Mesenchymal stem cell (in vitro differentiated cells and primary cell): ENCODE measurements at regions not wholly inside any gene's neighbourhood (a gene's known extent, or its start where the extent isn't known, plus 50 kb on each side); places are given as distances from the start of the nearest gene placed in this dataset.

ENCODE experiments used
- DNase-seq: peaks from one replicate; pipeline ENCODE4 v3.0.0-alpha.2; 2013
- H2AFZ ChIP-seq: one replicate; pipeline ENCODE4 v1.6.1; 2013; ENCODE audit warnings: low read depth, mild to moderate bottlenecking, control low read depth, inconsistent platforms, low read length, moderate library complexity
- H2AK5ac ChIP-seq: 2 replicates; pipeline ENCODE4 v1.6.1; 2013; ENCODE audit warnings: low read length, moderate library complexity, mild to moderate bottlenecking, inconsistent platforms; ENCODE audit not compliant: severe bottlenecking
- H2BK120ac ChIP-seq: one replicate; pipeline ENCODE4 v1.6.1; 2013; ENCODE audit warnings: low read depth, mild to moderate bottlenecking, inconsistent platforms, low read length, moderate library complexity
- H2BK12ac ChIP-seq, 2 experiments: one replicate each; pipeline ENCODE4 v1.6.1; 2013; ENCODE audit warnings: inconsistent platforms in 2 of 2, low read length in 2 of 2, mild to moderate bottlenecking in 2 of 2, moderate library complexity in 2 of 2, control low read depth in 1 of 2
- H2BK15ac ChIP-seq: one replicate; pipeline ENCODE4 v1.6.1; 2013; ENCODE audit warnings: mild to moderate bottlenecking, low read depth, inconsistent platforms; ENCODE audit not compliant: poor library complexity, severe bottlenecking
- H2BK5ac ChIP-seq: 2 replicates; pipeline ENCODE4 v1.6.1; 2013; ENCODE audit warnings: low read depth, mild to moderate bottlenecking, low read length, control low read depth, inconsistent platforms; ENCODE audit not compliant: poor library complexity, severe bottlenecking
- H3K14ac ChIP-seq, 2 experiments: one replicate each; pipeline ENCODE4 v1.6.1; 2013; ENCODE audit warnings: inconsistent platforms in 2 of 2, low read length in 2 of 2, control low read depth in 1 of 2, mild to moderate bottlenecking in 1 of 2, moderate library complexity in 1 of 2
- H3K18ac ChIP-seq, 2 experiments: one replicate each; pipeline ENCODE4 v1.6.1; 2013; ENCODE audit warnings: inconsistent platforms in 2 of 2, low read length in 2 of 2, control low read depth in 1 of 2, low read depth in 1 of 2, mild to moderate bottlenecking in 1 of 2
- H3K23ac ChIP-seq, 2 experiments: one replicate each; pipeline ENCODE4 v1.6.1; 2013; ENCODE audit warnings: inconsistent platforms in 2 of 2, low read length in 2 of 2, mild to moderate bottlenecking in 2 of 2, moderate library complexity in 2 of 2, control low read depth in 1 of 2
- H3K27ac ChIP-seq: 2 replicates; pipeline ENCODE4 v1.5.1; 2013; ENCODE audit warnings: mild to moderate bottlenecking, moderate library complexity, low read length, control low read depth, inconsistent platforms; ENCODE audit not compliant: poor library complexity, severe bottlenecking
- H3K27me3 ChIP-seq, 2 experiments: 2 replicates each; pipeline versions ENCODE4 v1.6.1 to v1.7.0; 2013; ENCODE audit warnings: low read length in 2 of 2, mild to moderate bottlenecking in 2 of 2, moderate library complexity in 2 of 2, control low read depth in 1 of 2, inconsistent platforms in 1 of 2; ENCODE audit not compliant: control insufficient read depth in 1 of 2, insufficient read depth in 1 of 2
- H3K36me3 ChIP-seq, 2 experiments: 2 replicates each; pipeline versions ENCODE4 v1.6.1 to v1.7.0; 2013; ENCODE audit warnings: low read length in 2 of 2, control low read depth in 1 of 2, inconsistent platforms in 1 of 2, low read depth in 1 of 2, mild to moderate bottlenecking in 1 of 2; ENCODE audit not compliant: insufficient read depth in 2 of 2, control insufficient read depth in 1 of 2
- H3K4ac ChIP-seq, 2 experiments: one replicate each; pipeline ENCODE4 v1.6.1; 2013; ENCODE audit warnings: inconsistent platforms in 2 of 2, low read length in 2 of 2, mild to moderate bottlenecking in 2 of 2, moderate library complexity in 2 of 2, control low read depth in 1 of 2, low read depth in 1 of 2
- H3K4me1 ChIP-seq: 2 replicates; pipeline ENCODE4 v1.6.1; 2013; ENCODE audit warnings: low read depth, low read length, control low read depth; ENCODE audit not compliant: control insufficient read depth, insufficient read depth
- H3K4me2 ChIP-seq: 2 replicates; pipeline ENCODE4 v1.6.1; 2013; ENCODE audit warnings: low read length, mild to moderate bottlenecking, inconsistent platforms; ENCODE audit not compliant: poor library complexity, severe bottlenecking
- H3K4me3 ChIP-seq, 2 experiments: 2 replicates each; pipeline versions ENCODE4 v1.5.1 to v1.7.0; 2013; ENCODE audit warnings: low read length in 2 of 2, mild to moderate bottlenecking in 2 of 2, control low read depth in 1 of 2, low read depth in 1 of 2; ENCODE audit not compliant: insufficient read depth in 1 of 2
- H3K79me1 ChIP-seq: replicated peaks from 2 replicates; pipeline ENCODE4 v1.6.1; 2013; ENCODE audit warnings: mild to moderate bottlenecking, control low read depth, low read length, inconsistent platforms; ENCODE audit not compliant: poor library complexity, severe bottlenecking
- H3K9ac ChIP-seq: 2 replicates; pipeline ENCODE4 v1.7.0; 2013; ENCODE audit warnings: mild to moderate bottlenecking, low read length, moderate library complexity
- H3K9me3 ChIP-seq: 2 replicates; pipeline ENCODE4 v1.7.0; 2013; ENCODE audit warnings: mild to moderate bottlenecking, low read length; ENCODE audit not compliant: control insufficient read depth
- H4K8ac ChIP-seq: one replicate; pipeline ENCODE4 v1.6.1; 2013; ENCODE audit warnings: inconsistent platforms, mild to moderate bottlenecking, low read length, moderate library complexity
- H4K91ac ChIP-seq: one replicate; pipeline ENCODE4 v1.6.1; 2013; ENCODE audit warnings: mild to moderate bottlenecking, low read length, inconsistent platforms
- WGBS: methylation state at CpG from one replicate; pipeline ENCODE4 v1.1.7; 2013; ENCODE audit warnings: mixed read lengths; 5-methylcytosine and 5-hydroxymethylcytosine counted together

DNA sequence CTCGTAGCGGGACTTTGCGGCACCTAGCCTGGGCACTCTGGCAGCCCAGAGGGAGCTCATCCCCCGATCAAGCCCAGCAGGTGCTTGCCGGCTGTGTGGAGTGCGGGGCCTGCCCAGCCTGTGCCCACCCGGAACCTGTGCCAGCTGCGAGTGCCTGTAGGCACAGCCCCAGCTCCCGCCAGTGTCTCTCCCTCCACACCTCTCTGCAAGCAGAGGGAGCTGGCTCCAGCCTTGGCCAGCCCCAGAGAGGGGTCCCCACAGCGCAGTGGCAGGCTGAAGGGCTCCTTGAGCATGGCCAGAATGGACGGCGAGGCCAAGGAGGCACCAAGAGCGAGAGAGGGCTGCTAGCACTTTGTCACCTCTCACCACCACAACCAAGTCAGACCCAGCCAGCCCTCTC lies 55.5 kb upstream of the C1QTNF9B start:
- H3K4me3 ChIP-seq = no peak overlapping the region
- peaks cover 7% of the 10 kb centered on the region for H3K4me1 ChIP-seq
- no peaks in the 10 kb centered on the region for H3K79me1 ChIP-seq
- no peak overlapping the region for H2BK12ac ChIP-seq
- H2BK15ac ChIP-seq = no peak overlapping the region
- H3K36me3 ChIP-seq = no peaks in the 10 kb centered on the region
- no peaks in the 10 kb centered on the region for H3K9me3 ChIP-seq
- no peak overlapping the region for H3K14ac ChIP-seq
- no peak overlapping the region for H3K4me2 ChIP-seq
- WGBS = 94% methylated on average over 13 of the region's 13 CpGs
- no peak overlapping the region for H2AFZ ChIP-seq
- H4K91ac ChIP-seq = no peak overlapping the region
- H3K27me3 ChIP-seq = peaks cover 0 to 9% of the 10 kb centered on the region in 2 experiments
- no peak overlapping the region for H3K4ac ChIP-seq
- H4K8ac ChIP-seq = no peak overlapping the region
- H2BK5ac ChIP-seq = no peak overlapping the region
- H3K9ac ChIP-seq = no peak overlapping the region
- no peak overlapping the region for H2AK5ac ChIP-seq
- no peak overlapping the region for H3K23ac ChIP-seq
- DNase-seq = no peak
- H3K18ac ChIP-seq = no peak overlapping the region
- no peak overlapping the region for H3K27ac ChIP-seq
- H2BK120ac ChIP-seq = no peak overlapping the region

DNA sequence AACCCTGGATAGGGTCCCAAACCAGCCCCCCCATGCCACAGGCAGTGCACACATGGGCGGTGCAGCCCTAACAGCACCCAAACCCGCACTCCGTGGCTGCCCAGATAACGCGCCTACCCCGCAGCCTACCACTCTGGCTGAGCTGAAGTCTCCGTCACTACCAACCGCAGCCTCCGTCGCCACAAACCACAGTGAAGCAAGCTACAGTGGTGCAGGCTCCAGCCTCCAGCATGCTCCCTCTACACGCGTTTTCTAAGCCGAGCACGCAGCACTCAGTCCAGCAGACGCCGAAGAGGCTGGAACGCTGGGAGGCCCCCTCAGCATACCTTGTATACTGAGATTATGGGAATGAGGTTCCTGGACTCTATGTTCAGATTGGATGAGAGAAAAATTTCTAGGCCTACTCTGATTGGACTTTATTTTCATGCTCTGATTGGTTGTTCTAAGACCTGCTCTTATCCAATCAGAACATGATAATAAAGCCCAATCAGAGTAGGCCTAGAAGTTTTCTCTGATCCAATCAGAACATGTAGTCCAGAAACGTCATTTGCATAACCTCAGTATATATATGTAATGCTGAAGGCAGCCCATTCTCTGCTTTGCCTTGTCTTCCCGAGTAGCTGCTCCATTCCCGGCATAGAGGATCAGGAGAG lies 56.7 kb upstream of the C1QTNF9B start:
- Histone ChIP-seq H2AFZ (no peak overlapping the region), H3K4me1 (peaks cover 7% of the 10 kb centered on the region), H3K36me3 (no peaks in the 10 kb centered on the region), H3K79me1 (no peaks in the 10 kb centered on the region), H3K18ac (no peak overlapping the region), H2BK5ac (no peak overlapping the region), H3K27me3 (peaks cover 0 to 7% of the 10 kb centered on the region in 2 experiments), H3K4ac (no peak overlapping the region), H3K27ac (no peak overlapping the region), H2BK15ac (no peak overlapping the region), H3K9ac (no peak overlapping the region), H2BK12ac (no peak overlapping the region), H4K8ac (no peak overlapping the region), H3K23ac (no peak overlapping the region), H3K4me2 (no peak overlapping the region), H3K9me3 (no peaks in the 10 kb centered on the region), H4K91ac (no peak overlapping the region), H2BK120ac (no peak overlapping the region), H2AK5ac (no peak overlapping the region), H3K14ac (no peak overlapping the region), H3K4me3 (no peak overlapping the region)
- DNase-seq = no peak
- WGBS = 85% methylated on average over 20 of the region's 20 CpGs

DNA sequence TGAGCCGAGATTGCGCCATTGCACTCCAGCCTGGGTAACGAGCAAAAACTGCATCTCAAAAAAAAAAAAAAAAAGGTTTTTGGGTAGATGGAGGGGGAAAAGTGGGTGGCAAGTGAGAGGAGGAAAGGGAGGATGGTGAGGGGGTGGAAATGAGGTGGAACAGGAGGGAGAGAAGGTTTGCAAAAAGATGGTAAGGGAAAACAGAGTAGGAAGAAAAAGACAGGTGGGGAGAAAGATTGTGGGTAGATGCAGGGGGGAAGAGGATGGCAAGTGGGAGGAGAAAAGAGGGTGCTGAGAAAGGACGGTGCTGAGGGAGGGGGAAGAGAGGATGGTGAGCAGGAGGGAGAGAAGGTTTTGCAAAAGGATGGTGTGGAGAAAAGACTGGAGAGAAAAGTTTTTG lies 57.8 kb upstream of the C1QTNF9B start:
- H4K8ac ChIP-seq = no peak overlapping the region
- no peak overlapping the region for H3K23ac ChIP-seq
- no peak overlapping the region for H2BK120ac ChIP-seq
- no peak overlapping the region for H3K4me3 ChIP-seq
- H3K9ac ChIP-seq = no peak overlapping the region
- no peaks in the 10 kb centered on the region for H3K27me3 ChIP-seq
- no peak overlapping the region for H2AFZ ChIP-seq
- no peaks in the 10 kb centered on the region for H3K9me3 ChIP-seq
- no peak overlapping the region for H3K14ac ChIP-seq
- no peak overlapping the region for H3K27ac ChIP-seq
- no peaks in the 10 kb centered on the region for H3K79me1 ChIP-seq
- H3K36me3 ChIP-seq = no peaks in the 10 kb centered on the region
- H2BK15ac ChIP-seq = no peak overlapping the region
- 80% methylated on average over 4 of the region's 4 CpGs for whole genome bisulfite sequencing
- H3K4me1 ChIP-seq = peaks cover 9% of the 10 kb centered on the region
- H2AK5ac ChIP-seq = no peak overlapping the region
- H3K18ac ChIP-seq = no peak overlapping the region
- DNase-seq = no peak
- no peak overlapping the region for H3K4ac ChIP-seq
- H2BK12ac ChIP-seq = no peak overlapping the region
- no peak overlapping the region for H4K91ac ChIP-seq
- no peak overlapping the region for H3K4me2 ChIP-seq
- no peak overlapping the region for H2BK5ac ChIP-seq

DNA sequence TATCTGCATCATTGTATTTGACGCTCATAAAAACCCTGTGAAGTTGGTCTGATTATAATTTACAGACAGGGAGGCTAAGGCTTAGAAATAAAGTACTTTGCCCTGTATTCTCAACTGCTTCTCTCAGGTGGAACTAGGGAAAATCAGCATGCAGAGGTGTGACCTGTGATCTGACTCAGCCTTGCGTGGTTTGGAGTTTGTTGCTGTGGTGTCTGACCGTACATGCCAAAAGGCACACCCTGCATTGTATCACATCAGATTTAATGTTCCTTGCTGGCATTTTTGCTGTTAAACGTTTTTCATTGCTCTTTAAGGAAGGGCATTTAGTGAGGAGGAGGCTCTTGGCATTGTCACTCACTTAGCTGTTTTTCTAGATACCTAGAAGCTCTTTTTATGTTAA lies 58.8 kb upstream of the C1QTNF9B start:
- no peak overlapping the region for H3K4me3 ChIP-seq
- no peak overlapping the region for H2BK12ac ChIP-seq
- no peak overlapping the region for H3K23ac ChIP-seq
- 46% methylated on average over 4 of the region's 4 CpGs for WGBS
- no peak overlapping the region for H3K18ac ChIP-seq
- H3K4me2 ChIP-seq = no peak overlapping the region
- no peaks in the 10 kb centered on the region for H3K79me1 ChIP-seq
- no peak overlapping the region for H2BK15ac ChIP-seq
- no peak overlapping the region for H2AFZ ChIP-seq
- H2AK5ac ChIP-seq = no peak overlapping the region
- no peak overlapping the region for H3K14ac ChIP-seq
- H3K9ac ChIP-seq = no peak overlapping the region
- no peak overlapping the region for H4K91ac ChIP-seq
- peaks cover 9% of the 10 kb centered on the region for H3K4me1 ChIP-seq
- H3K27ac ChIP-seq = no peak overlapping the region
- H3K27me3 ChIP-seq = no peaks in the 10 kb centered on the region
- no peak overlapping the region for H2BK120ac ChIP-seq
- no peaks in the 10 kb centered on the region for H3K36me3 ChIP-seq
- no peak overlapping the region for H3K4ac ChIP-seq
- H4K8ac ChIP-seq = no peak overlapping the region
- H3K9me3 ChIP-seq = no peaks in the 10 kb centered on the region
- DNase-seq = no peak
- no peak overlapping the region for H2BK5ac ChIP-seq
